Spleen (tissue), 7 donors: ENCODE measurements at regions not wholly inside any gene's neighbourhood (a gene's known extent, or its start where the extent isn't known, plus 50 kb on each side); places are given as distances from the start of the nearest gene placed in this dataset.
"Not testable (repeated sequence)": the region's sequence is repeated elsewhere in the genome, so short reads cannot be mapped to it uniquely, and the experiment has no call there.

Experiments used
- POLR2A ChIP-seq, 3 donors: fragments of 450-650 bp; IDR thresholded peaks; one replicate each; pipeline ENCODE4 v1.5.1; 2017; ENCODE audit warnings: antibody characterized with exemption in 3 of 3, mild to moderate bottlenecking in 1 of 3
- POLR2AphosphoS5 ChIP-seq, 3 donors: sonication (generic); formaldehyde crosslinking; IDR thresholded peaks; one replicate each; pipeline ENCODE4 v1.5.1; 2017; ENCODE audit warnings: antibody characterized with exemption in 3 of 3
- TF ChIP-seq, protein P1 (sequence below), 11 experiments: fragments of 200-600 bp in 7 of 11; fragments of 450-650 bp in 4 of 11; sonication (generic) in 4 of 11; IDR thresholded peaks in 8 of 11; conservative IDR thresholded peaks in 3 of 11; 1 replicate in 7 of 11; 2 replicates in 4 of 11; pipeline versions ENCODE4 v1.4.0 to v1.8.0; 2016 to 2021; ENCODE audit warnings: antibody characterized with exemption in 11 of 11, inconsistent platforms in 4 of 11, mild to moderate bottlenecking in 1 of 11
- donor health status: DM: no; HTN: no; CAD: no; lungs with moderate emphysema.
- donor health status: DM: no; HTN: no; CAD: no.
- donor health status: DM: no; HTN: no; CAD: no.

DNA sequence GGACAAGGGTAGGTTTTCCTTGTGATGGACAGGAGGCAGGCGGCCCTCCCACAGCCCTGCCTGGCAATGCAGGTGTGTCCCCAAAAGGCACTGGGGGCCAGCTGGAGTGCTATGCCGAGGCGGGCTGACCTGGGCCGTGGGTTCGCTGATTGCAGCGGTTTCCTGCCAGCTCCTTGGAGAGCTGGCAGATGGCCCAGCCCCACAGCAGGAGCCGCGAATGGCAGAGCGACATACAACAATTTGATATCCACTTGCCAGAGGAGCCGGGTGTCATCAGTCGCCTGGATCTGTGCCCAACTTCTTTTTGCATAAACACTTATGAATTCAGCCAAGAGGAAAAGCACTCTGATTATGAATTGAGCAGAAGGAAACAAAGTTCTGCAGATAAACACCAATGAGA is 210.8 kb upstream of the FRG2C start:
- TF ChIP-seq, protein P1, sequence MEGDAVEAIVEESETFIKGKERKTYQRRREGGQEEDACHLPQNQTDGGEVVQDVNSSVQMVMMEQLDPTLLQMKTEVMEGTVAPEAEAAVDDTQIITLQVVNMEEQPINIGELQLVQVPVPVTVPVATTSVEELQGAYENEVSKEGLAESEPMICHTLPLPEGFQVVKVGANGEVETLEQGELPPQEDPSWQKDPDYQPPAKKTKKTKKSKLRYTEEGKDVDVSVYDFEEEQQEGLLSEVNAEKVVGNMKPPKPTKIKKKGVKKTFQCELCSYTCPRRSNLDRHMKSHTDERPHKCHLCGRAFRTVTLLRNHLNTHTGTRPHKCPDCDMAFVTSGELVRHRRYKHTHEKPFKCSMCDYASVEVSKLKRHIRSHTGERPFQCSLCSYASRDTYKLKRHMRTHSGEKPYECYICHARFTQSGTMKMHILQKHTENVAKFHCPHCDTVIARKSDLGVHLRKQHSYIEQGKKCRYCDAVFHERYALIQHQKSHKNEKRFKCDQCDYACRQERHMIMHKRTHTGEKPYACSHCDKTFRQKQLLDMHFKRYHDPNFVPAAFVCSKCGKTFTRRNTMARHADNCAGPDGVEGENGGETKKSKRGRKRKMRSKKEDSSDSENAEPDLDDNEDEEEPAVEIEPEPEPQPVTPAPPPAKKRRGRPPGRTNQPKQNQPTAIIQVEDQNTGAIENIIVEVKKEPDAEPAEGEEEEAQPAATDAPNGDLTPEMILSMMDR (IDR thresholded peaks at IDR 0.05 in 8 of 11, conservative IDR thresholded peaks at IDR 0.05 in 3 of 11): not testable (repeated sequence)
- not testable (repeated sequence) for TF ChIP-seq POLR2AphosphoS5, POLR2A (IDR thresholded peaks at IDR 0.05)
